Superior temporal gyrus (tissue), 1 donor: ENCODE measurements at regions not wholly inside any gene's neighbourhood (a gene's known extent, or its start where the extent isn't known, plus 50 kb on each side); places are given as distances from the start of the nearest gene placed in this dataset.
"Not testable (repeated sequence)": the region's sequence is repeated elsewhere in the genome, so short reads cannot be mapped to it uniquely, and the experiment has no call there.

Source experiments
- DNase-seq: peaks from one replicate; pipeline ENCODE4 v3.0.0-alpha.2; 2016; ENCODE audit errors: extremely low spot score

- no peak for DNase-seq
Measured at GRCh38 chr1:91605566-91605965, 104.9 kb downstream of the CDC7 start.

- no peak for DNase-seq
Measured at GRCh38 chr1:91606546-91607078, 106.0 kb downstream of the CDC7 start.

GRCh38 chr1:91607686-91608085, 107.0 kb downstream of the CDC7 start:
- not testable (repeated sequence) for DNase-seq

- no peak for DNase-seq
Measured at GRCh38 chr1:91608876-91609275, 108.2 kb downstream of the CDC7 start.

- DNase-seq, result no peak
Measured at GRCh38 chr1:91609551-91609950, 108.9 kb downstream of the CDC7 start.

- no peak for DNase-seq
Measured at GRCh38 chr1:91610102-91610501, 109.5 kb downstream of the CDC7 start.

- DNase-seq, result no peak
Measured at GRCh38 chr1:91610789-91611188, 110.1 kb downstream of the CDC7 start.

GRCh38 chr1:91611483-91611917, 110.8 kb downstream of the CDC7 start:
- DNase-seq, result no peak

- DNase-seq, result no peak
Measured at GRCh38 chr1:91613595-91613994, 112.9 kb downstream of the CDC7 start.

- DNase-seq, result no peak
Measured at GRCh38 chr1:91616712-91617111, 116.1 kb downstream of the CDC7 start.

- DNase-seq, result no peak
Measured at GRCh38 chr1:91617285-91617765, 116.7 kb downstream of the CDC7 start.

- DNase-seq, result peak; percentile 37
Measured at GRCh38 chr1:91619881-91620280, 119.2 kb downstream of the CDC7 start.

GRCh38 chr1:91621360-91621759, 120.7 kb downstream of the CDC7 start:
- DNase-seq, result no peak

- DNase-seq, result peak; percentile 62
Measured at GRCh38 chr1:91621907-91622306, 121.3 kb downstream of the CDC7 start.

- peak; percentile 71 for DNase-seq
Measured at GRCh38 chr1:91622616-91623015, 122.0 kb downstream of the CDC7 start.

GRCh38 chr1:91623020-91623419, 122.4 kb downstream of the CDC7 start:
- no peak for DNase-seq

GRCh38 chr1:91624331-91624730, 123.7 kb downstream of the CDC7 start:
- DNase-seq, result no peak
